ENCODE measurements at regions not wholly inside any gene's neighbourhood (a gene's known extent, or its start where the extent isn't known, plus 50 kb on each side); places are given as distances from the start of the nearest gene placed in this dataset.
A peak's percentile ranks its signal among the peaks of the same experiment; 100 is the strongest.

DNA sequence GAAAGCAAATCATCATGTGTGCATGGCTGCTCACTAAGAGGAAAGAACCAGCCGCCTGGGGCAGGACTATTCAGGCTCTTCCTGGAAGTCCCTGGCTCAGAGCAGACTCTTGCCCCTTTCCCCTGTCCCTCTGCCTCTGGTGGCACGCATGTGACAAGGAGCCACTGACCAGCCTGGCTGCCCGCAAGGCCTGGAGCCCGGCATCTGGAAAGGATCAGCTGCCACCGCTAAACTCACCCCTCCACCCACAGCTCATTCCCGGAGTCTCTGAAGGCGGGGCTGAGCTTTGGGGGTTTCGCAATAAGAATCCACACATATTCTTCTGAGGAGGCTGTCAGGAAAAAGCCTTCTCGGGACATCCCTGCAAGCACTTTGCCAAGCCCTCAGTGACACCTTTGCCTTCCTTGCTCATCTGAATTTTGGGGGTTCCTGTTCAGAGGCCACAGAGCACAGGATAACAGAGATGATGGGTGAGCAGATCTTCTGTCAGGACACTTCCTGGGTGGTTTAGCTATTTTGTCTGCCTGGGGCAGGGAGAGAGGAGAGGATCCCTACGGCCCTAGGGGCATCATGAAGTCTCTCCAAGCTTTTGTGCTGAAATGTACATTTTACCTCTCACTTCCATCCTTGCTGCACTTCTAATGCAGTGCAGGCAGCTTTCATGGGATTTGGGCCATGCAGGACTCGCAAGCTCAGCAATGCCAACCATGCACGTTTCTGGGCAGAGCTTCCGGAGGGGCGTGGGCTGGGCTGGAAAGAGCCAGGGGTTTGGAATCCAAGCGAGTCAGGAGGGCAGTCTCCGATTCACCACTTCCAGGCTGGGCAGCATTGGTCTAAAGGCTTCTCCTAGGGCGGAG is 124.8 kb upstream of the MAP1LC3B2 start:
- peak overlapping the region; percentile 81 for H3K27ac Mint-ChIP-seq (ENCODE audit: unreplicated experiment)
- H3K36me3 Mint-ChIP-seq (ENCODE audit: insufficient read depth, unreplicated experiment) = no peaks in the 10 kb centered on the region
- Histone ChIP-seq H3K4me1 (peaks cover 47% of the 10 kb centered on the region), H3K27me3 (replicated peaks; ENCODE audit: control insufficient read depth, insufficient read depth, low read length) (no peaks in the 10 kb centered on the region), H3K4me3 (ENCODE audit: low read depth, low read length) (no peak overlapping the region), H3K36me3 (ENCODE audit: control insufficient read depth, insufficient read depth, low read length) (no peaks in the 10 kb centered on the region), H3K9me3 (no peaks in the 10 kb centered on the region)
- intact Hi-C loops (cut with micrococcal nuclease; ENCODE audit: unreplicated experiment) = loop anchor here (2.0 kb wide), 1 partner anchor 68 kb away; no protein-coding TSS in a partner anchor
- ChIA-PET CTCF (interaction anchor here (0.5 kb wide), 1 partner anchor 99 kb away, joined by 3 read pairs; no protein-coding TSS in a partner anchor), POLR2A (interaction anchor here (0.9 to 1.0 kb wide), 2 partner anchors 69 to 228 kb away, joined by 3 read pairs; no protein-coding TSS in a partner anchor)
- no TSS peak for BruUV-seq (replicated peaks)
- H3K4me1 Mint-ChIP-seq (ENCODE audit: low read depth, unreplicated experiment) = peaks cover 41% of the 10 kb centered on the region
- peak; percentile 90 to 94 for DNase-seq
- no peaks in the 10 kb centered on the region for H3K9me3 Mint-ChIP-seq (ENCODE audit: unreplicated experiment)
- peak overlapping the region; percentile 50 for H3K4me3 Mint-ChIP-seq (ENCODE audit: unreplicated experiment)
- TF ChIP-seq, protein P1, sequence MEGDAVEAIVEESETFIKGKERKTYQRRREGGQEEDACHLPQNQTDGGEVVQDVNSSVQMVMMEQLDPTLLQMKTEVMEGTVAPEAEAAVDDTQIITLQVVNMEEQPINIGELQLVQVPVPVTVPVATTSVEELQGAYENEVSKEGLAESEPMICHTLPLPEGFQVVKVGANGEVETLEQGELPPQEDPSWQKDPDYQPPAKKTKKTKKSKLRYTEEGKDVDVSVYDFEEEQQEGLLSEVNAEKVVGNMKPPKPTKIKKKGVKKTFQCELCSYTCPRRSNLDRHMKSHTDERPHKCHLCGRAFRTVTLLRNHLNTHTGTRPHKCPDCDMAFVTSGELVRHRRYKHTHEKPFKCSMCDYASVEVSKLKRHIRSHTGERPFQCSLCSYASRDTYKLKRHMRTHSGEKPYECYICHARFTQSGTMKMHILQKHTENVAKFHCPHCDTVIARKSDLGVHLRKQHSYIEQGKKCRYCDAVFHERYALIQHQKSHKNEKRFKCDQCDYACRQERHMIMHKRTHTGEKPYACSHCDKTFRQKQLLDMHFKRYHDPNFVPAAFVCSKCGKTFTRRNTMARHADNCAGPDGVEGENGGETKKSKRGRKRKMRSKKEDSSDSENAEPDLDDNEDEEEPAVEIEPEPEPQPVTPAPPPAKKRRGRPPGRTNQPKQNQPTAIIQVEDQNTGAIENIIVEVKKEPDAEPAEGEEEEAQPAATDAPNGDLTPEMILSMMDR (IDR thresholded peaks at IDR 0.05; ENCODE audit: insufficient read depth in 1 of 2, low read depth in 1 of 2, low read length in 1 of 2, severe bottlenecking in 1 of 2, unreplicated experiment in 1 of 2) = no peak
- H3K27me3 Mint-ChIP-seq (ENCODE audit: insufficient read depth, unreplicated experiment) = no peaks in the 10 kb centered on the region

DNA sequence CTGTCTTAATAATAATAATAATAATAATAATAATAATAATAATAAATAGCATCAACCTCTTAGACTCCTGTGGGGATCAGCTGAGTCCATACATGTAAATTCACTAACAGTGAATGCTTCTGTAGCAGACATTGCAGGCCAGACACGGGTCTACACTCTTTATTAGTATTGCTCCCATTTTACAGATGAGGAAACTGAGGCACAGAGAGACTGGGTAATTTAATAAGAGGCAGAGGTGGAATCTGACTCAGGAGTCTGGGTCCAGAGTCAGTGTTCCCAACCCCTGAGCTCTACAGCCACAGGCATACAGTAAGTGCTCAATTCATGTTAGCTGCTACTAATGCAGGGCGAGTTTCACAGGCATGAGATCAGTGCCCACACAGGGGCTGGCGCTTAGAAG is 123.2 kb upstream of the MAP1LC3B2 start:
- H3K27me3 Mint-ChIP-seq (ENCODE audit: insufficient read depth, unreplicated experiment) = no peaks in the 10 kb centered on the region
- no peak overlapping the region for H3K27ac Mint-ChIP-seq (ENCODE audit: unreplicated experiment)
- H3K4me1 Mint-ChIP-seq (ENCODE audit: low read depth, unreplicated experiment) = peaks cover 33% of the 10 kb centered on the region
- Histone ChIP-seq H3K4me1 (peaks cover 47% of the 10 kb centered on the region), H3K4me3 (ENCODE audit: low read depth, low read length) (no peak overlapping the region), H3K9me3 (no peaks in the 10 kb centered on the region), H3K27me3 (replicated peaks; ENCODE audit: control insufficient read depth, insufficient read depth, low read length) (no peaks in the 10 kb centered on the region), H3K36me3 (ENCODE audit: control insufficient read depth, insufficient read depth, low read length) (no peaks in the 10 kb centered on the region)
- no peak for DNase-seq
- H3K4me3 Mint-ChIP-seq (ENCODE audit: unreplicated experiment) = no peak overlapping the region
- no peaks in the 10 kb centered on the region for H3K9me3 Mint-ChIP-seq (ENCODE audit: unreplicated experiment)
- intact Hi-C loops (cut with micrococcal nuclease; ENCODE audit: unreplicated experiment) = loop anchor here (2.0 kb wide), 1 partner anchor 67 kb away; no protein-coding TSS in a partner anchor
- H3K36me3 Mint-ChIP-seq (ENCODE audit: insufficient read depth, unreplicated experiment) = no peaks in the 10 kb centered on the region
- BruUV-seq (replicated peaks) = no TSS peak
- TF ChIP-seq, protein P1 (IDR thresholded peaks at IDR 0.05; ENCODE audit: insufficient read depth in 1 of 2, low read depth in 1 of 2, low read length in 1 of 2, severe bottlenecking in 1 of 2, unreplicated experiment in 1 of 2) = no peak
- ChIA-PET POLR2A (no interaction called here), CTCF (no interaction called here)

DNA sequence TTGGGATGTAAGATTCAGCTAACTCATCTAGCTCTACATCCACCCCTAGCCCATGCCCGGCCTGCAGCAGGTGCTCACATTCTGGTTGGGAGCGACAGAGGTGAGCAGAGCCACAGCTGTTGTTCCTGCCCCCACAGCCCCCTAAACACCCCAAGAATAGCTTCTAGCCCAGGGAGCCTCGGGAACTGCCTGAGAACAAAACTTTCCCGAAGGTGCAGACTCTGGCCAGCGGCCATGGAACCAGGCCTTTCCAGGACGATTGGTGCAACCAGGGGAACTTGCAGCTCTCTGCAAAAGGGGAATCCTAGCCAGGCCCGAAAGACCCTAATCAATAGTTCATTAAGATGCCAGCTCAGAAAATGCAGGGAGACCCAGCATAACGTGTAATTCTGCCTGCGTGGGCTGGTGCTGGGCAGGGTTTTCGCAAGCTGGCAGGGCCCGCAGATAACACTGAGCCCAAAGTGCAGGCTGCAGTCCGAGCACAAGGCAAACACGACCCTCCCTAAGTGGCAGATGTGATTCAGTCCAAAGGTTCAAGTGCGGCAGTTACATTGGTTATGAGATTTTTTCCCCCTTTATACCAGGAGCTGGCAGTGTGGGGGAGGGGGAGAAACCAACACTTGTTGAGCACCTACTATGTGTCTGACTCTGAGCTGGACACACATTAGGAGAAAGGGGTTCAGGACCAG is 122.5 kb upstream of the MAP1LC3B2 start:
- Histone ChIP-seq H3K9me3 (no peaks in the 10 kb centered on the region), H3K27me3 (replicated peaks; ENCODE audit: control insufficient read depth, insufficient read depth, low read length) (no peaks in the 10 kb centered on the region), H3K36me3 (ENCODE audit: control insufficient read depth, insufficient read depth, low read length) (no peaks in the 10 kb centered on the region), H3K4me1 (peaks cover 41% of the 10 kb centered on the region), H3K4me3 (ENCODE audit: low read depth, low read length) (no peak overlapping the region)
- ChIA-PET CTCF (no interaction called here), POLR2A (no interaction called here)
- Mint-ChIP-seq H3K4me3 (ENCODE audit: unreplicated experiment) (no peak overlapping the region), H3K9me3 (ENCODE audit: unreplicated experiment) (no peaks in the 10 kb centered on the region), H3K4me1 (ENCODE audit: low read depth, unreplicated experiment) (peaks cover 26% of the 10 kb centered on the region), H3K36me3 (ENCODE audit: insufficient read depth, unreplicated experiment) (no peaks in the 10 kb centered on the region), H3K27ac (ENCODE audit: unreplicated experiment) (peak overlapping the region; percentile 18), H3K27me3 (ENCODE audit: insufficient read depth, unreplicated experiment) (no peaks in the 10 kb centered on the region)
- no TSS peak for BruUV-seq (replicated peaks)
- DNase-seq = no peak
- intact Hi-C loops (cut with micrococcal nuclease; ENCODE audit: unreplicated experiment) = no loop called here
- TF ChIP-seq, protein P1 (IDR thresholded peaks at IDR 0.05; ENCODE audit: insufficient read depth in 1 of 2, low read depth in 1 of 2, low read length in 1 of 2, severe bottlenecking in 1 of 2, unreplicated experiment in 1 of 2) = no peak
